ENCODE measurements at regions not wholly inside any gene's neighbourhood (a gene's known extent, or its start where the extent isn't known, plus 50 kb on each side); places are given as distances from the start of the nearest gene placed in this dataset.

- TF ChIP-seq WIZ (CRISPR knock-in tag; IDR thresholded peaks at IDR 0.05) (no peak), ZNF652 (CRISPR knock-in tag; IDR thresholded peaks at IDR 0.05; ENCODE audit: borderline replicate concordance, low read depth) (no peak), STAG1 (CRISPR knock-in tag; IDR thresholded peaks at IDR 0.05) (no peak), SMAD9 (CRISPR knock-in tag; IDR thresholded peaks at IDR 0.05) (no peak), FIP1L1 (IDR thresholded peaks at IDR 0.05; ENCODE audit: borderline replicate concordance, insufficient read depth, low read depth, low read length) (no peak), TEAD3 (CRISPR knock-in tag; optimal IDR thresholded peaks at IDR 0.05; ENCODE audit: borderline replicate concordance) (no peak), ZNF20 (CRISPR knock-in tag; IDR thresholded peaks at IDR 0.05) (no peak), SOX13 (IDR thresholded peaks at IDR 0.05) (no peak), SOX13 (CRISPR knock-in tag; conservative IDR thresholded peaks at IDR 0.05 in 1 of 2, IDR thresholded peaks at IDR 0.05 in 1 of 2) (no peak)
- TF ChIP-seq, protein P1, sequence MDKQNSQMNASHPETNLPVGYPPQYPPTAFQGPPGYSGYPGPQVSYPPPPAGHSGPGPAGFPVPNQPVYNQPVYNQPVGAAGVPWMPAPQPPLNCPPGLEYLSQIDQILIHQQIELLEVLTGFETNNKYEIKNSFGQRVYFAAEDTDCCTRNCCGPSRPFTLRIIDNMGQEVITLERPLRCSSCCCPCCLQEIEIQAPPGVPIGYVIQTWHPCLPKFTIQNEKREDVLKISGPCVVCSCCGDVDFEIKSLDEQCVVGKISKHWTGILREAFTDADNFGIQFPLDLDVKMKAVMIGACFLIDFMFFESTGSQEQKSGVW (CRISPR knock-in tag; IDR thresholded peaks at IDR 0.05; ENCODE audit: borderline replicate concordance): no peak
Observed at GRCh38 chr20:16675001-16675564, 54.7 kb upstream of the SNRPB2 start (continued).

DNA sequence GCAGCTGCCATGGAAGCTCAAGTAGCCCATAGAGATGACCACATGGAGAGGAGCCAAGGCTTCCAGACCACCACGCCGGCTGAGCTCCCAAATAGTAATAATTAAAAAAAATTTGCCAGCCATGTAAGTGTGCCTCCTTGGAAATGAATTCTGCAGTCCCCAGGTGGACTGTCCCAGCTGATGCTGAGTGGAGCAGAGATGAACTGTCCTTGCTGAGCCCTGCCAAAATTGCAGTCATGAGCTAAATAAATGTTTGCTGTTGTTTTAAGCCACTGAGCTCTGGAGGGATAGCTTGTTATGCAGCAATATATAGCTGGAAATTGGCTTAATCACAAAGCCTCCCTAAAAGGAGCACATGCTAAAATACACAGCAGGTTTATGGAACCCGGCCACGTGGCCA, 55.6 kb upstream of the SNRPB2 start:
- intact Hi-C loops (cut with micrococcal nuclease; ENCODE audit: unreplicated experiment): no loop called here
- ChIA-PET POLR2A (no interaction called here), CTCF (ENCODE audit: low intra/inter-chr PET ratio, low total read pairs) (no interaction called here)
- H3K9ac ChIP-seq (ENCODE audit: insufficient read depth, low read depth, low read length): no peak overlapping the region
- H4K20me1 ChIP-seq (ENCODE audit: insufficient read depth, low read length): no peaks in the 10 kb centered on the region
- FAIRE-seq (no peak), ATAC-seq (no peak), DNase-seq (ENCODE audit: low spot score) (no peak)
- no peak overlapping the region for H3K27ac ChIP-seq (ENCODE audit: extremely low read length, insufficient read depth, low read length)
- no peaks in the 10 kb centered on the region for H3K4me1 ChIP-seq (ENCODE audit: insufficient read depth, low read length)
- H2AFZ ChIP-seq (ENCODE audit: low read length): no peak overlapping the region
- H3K27me3 ChIP-seq (ENCODE audit: control insufficient read depth in 1 of 2, insufficient read depth in 2 of 2, low read length in 2 of 2): no peaks in the 10 kb centered on the region
- WGBS (ENCODE audit: low lambda C conversion rate): 13% methylated on average over 4 of the region's 4 CpGs
- BruUV-seq (replicated peaks): no TSS peak
- H3K36me3 ChIP-seq (replicated peaks in 1 of 2; ENCODE audit: control insufficient read depth in 1 of 2, insufficient read depth in 2 of 2, low read length in 2 of 2): no peaks in the 10 kb centered on the region
- H3K9me3 ChIP-seq (ENCODE audit: low read length): peaks cover 5% of the 10 kb centered on the region; the same call in 1 of the 2 replicates
- in situ Hi-C loops (cut with HindIII; ENCODE audit: extremely low pct_ligation_motif_present, low pct_unique_long_range_greater_than_20kb): no loop called here
- H3K79me2 ChIP-seq (ENCODE audit: insufficient read depth, low read length): no peaks in the 10 kb centered on the region
- H3K4me3 ChIP-seq (replicated peaks in 1 of 3; ENCODE audit: insufficient read depth in 1 of 3, low read depth in 2 of 3, low read length in 3 of 3): no peak overlapping the region
- no peak overlapping the region for H3K4me2 ChIP-seq (ENCODE audit: low read depth, low read length)
- TF ChIP-seq ZNF451 (CRISPR knock-in tag; IDR thresholded peaks at IDR 0.05) (no peak), ZNF549 (CRISPR knock-in tag; IDR thresholded peaks at IDR 0.05) (no peak), ZNF331 (CRISPR knock-in tag; IDR thresholded peaks at IDR 0.05) (peak; percentile 99), EEA1 (CRISPR knock-in tag; IDR thresholded peaks at IDR 0.05; ENCODE audit: borderline replicate concordance) (no peak), MXI1 (IDR thresholded peaks at IDR 0.05; ENCODE audit: borderline replicate concordance, low read depth, low read length) (no peak), ZBTB21 (CRISPR knock-in tag; IDR thresholded peaks at IDR 0.05) (no peak), ZFP82 (CRISPR knock-in tag; IDR thresholded peaks at IDR 0.05; ENCODE audit: borderline replicate concordance) (no peak), HMGA1 (CRISPR knock-in tag; conservative IDR thresholded peaks at IDR 0.05) (no peak), GPN1 (CRISPR knock-in tag; IDR thresholded peaks at IDR 0.05; ENCODE audit: borderline replicate concordance) (no peak)
- TF ChIP-seq, protein P2, sequence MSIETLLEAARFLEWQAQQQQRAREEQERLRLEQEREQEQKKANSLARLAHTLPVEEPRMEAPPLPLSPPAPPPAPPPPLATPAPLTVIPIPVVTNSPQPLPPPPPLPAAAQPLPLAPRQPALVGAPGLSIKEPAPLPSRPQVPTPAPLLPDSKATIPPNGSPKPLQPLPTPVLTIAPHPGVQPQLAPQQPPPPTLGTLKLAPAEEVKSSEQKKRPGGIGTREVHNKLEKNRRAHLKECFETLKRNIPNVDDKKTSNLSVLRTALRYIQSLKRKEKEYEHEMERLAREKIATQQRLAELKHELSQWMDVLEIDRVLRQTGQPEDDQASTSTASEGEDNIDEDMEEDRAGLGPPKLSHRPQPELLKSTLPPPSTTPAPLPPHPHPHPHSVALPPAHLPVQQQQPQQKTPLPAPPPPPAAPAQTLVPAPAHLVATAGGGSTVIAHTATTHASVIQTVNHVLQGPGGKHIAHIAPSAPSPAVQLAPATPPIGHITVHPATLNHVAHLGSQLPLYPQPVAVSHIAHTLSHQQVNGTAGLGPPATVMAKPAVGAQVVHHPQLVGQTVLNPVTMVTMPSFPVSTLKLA (IDR thresholded peaks at IDR 0.05): peak; percentile 59; the same call in 1 of the 2 replicates

Measured in HepG2 (cell line).